Activated CD8-positive, alpha-beta T cell treated with anti-CD3 and anti-CD28 coated beads, Interleukin-2, amount 10 ng/mL, durations not matched to agents 7 days and 5 days (primary cell): ENCODE measurements at regions not wholly inside any gene's neighbourhood (a gene's known extent, or its start where the extent isn't known, plus 50 kb on each side); places are given as distances from the start of the nearest gene placed in this dataset.
"Not testable (repeated sequence)": the region's sequence is repeated elsewhere in the genome, so short reads cannot be mapped to it uniquely, and the experiment has no call there.

ENCODE experiments used
- ATAC-seq: fragments of 150-1000 bp; cut with Tn5 transposase; one replicate; pipeline ENCODE4 v1.10.0; 2021; ENCODE audit warnings: moderate library complexity
- CTCF ChIA-PET: fragments of 350-600 bp; sonication (Branson Sonifier 250); formaldehyde crosslinking; loops from one replicate; lab custom pipeline; 2021; ENCODE audit warnings: antibody characterized with exemption; lab: Charles Lee
- POLR2A ChIA-PET: fragments of 350-600 bp; sonication (Branson Sonifier 250); formaldehyde crosslinking; loops from one replicate; lab custom pipeline; 2021; ENCODE audit warnings: antibody characterized with exemption; lab: Charles Lee
- DNase-seq: peaks from one replicate; pipeline ENCODE4 v3.0.0-alpha.2; 2020
- H3K27ac Mint-ChIP-seq: one replicate; pipeline ENCODE4 v1.8.0; 2021; ENCODE audit warnings: mild to moderate bottlenecking, mixed read lengths
- H3K27me3 Mint-ChIP-seq: one replicate; pipeline ENCODE4 v1.8.0; 2021; ENCODE audit warnings: low read depth, mixed read lengths
- H3K36me3 Mint-ChIP-seq: one replicate; pipeline ENCODE4 v1.8.0; 2021; ENCODE audit warnings: low read depth, mixed read lengths
- H3K4me1 Mint-ChIP-seq: one replicate; pipeline ENCODE4 v1.8.0; 2021; ENCODE audit warnings: low read depth, mixed read lengths
- H3K4me3 Mint-ChIP-seq: one replicate; pipeline ENCODE4 v1.8.0; 2021; ENCODE audit warnings: mild to moderate bottlenecking, mixed read lengths
- H3K9me3 Mint-ChIP-seq: one replicate; pipeline ENCODE4 v1.8.0; 2022; ENCODE audit warnings: mixed read lengths; ENCODE audit not compliant: insufficient read depth

- DNase-seq: no peak
- Mint-ChIP-seq H3K27ac (no peak overlapping the region), H3K4me3 (no peak overlapping the region), H3K4me1 (peaks cover 1% of the 10 kb centered on the region), H3K27me3 (no peaks in the 10 kb centered on the region), H3K36me3 (no peaks in the 10 kb centered on the region), H3K9me3 (no peaks in the 10 kb centered on the region)
- ChIA-PET POLR2A (no interaction called here), CTCF (interaction anchor here (0.8 kb wide), 1 partner anchor 10 kb away, joined by 3 read pairs; no protein-coding TSS in a partner anchor)
- no peak for ATAC-seq
Observed at GRCh38 chr10:45514291-45515270, 140.6 kb downstream of the ALOX5 start.

- no peak for DNase-seq
- ATAC-seq: no peak
- Mint-ChIP-seq H3K9me3 (no peaks in the 10 kb centered on the region), H3K27me3 (no peaks in the 10 kb centered on the region), H3K27ac (no peak overlapping the region), H3K36me3 (no peaks in the 10 kb centered on the region), H3K4me1 (peaks cover 1% of the 10 kb centered on the region), H3K4me3 (no peak overlapping the region)
- POLR2A ChIA-PET: no interaction called here
- CTCF ChIA-PET: no interaction called here
Observed at GRCh38 chr10:45513551-45513950, 139.5 kb downstream of the ALOX5 start.

DNA sequence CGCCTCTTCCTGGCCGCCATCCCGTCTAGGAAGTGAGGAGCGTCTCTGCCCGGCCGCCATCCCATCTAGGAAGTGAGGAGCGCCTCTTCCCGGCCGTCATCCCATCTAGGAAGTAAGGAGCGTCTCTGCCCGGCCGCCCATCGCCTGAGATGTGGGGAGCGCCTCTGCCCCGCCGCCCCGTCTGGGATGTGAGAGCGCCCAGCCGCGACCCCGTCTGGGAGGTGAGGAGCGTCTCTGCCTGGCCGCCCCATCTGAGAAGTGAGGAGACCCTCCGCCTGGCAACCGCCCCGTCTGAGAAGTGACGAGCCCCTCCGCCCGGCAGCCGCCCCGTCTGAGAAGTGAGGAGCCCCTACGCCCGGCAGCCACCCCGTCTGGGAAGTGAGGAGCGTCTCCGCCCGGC lies 137.9 kb downstream of the ALOX5 start:
- H3K4me1 Mint-ChIP-seq, H3K4me3 Mint-ChIP-seq, H3K27me3 Mint-ChIP-seq, ATAC-seq, DNase-seq, H3K27ac Mint-ChIP-seq, POLR2A ChIA-PET, CTCF ChIA-PET, H3K9me3 Mint-ChIP-seq, H3K36me3 Mint-ChIP-seq: not testable (repeated sequence)

- no peak for DNase-seq
- Mint-ChIP-seq H3K27me3 (no peaks in the 10 kb centered on the region), H3K27ac (no peak overlapping the region), H3K9me3 (no peaks in the 10 kb centered on the region), H3K4me3 (no peak overlapping the region), H3K36me3 (no peaks in the 10 kb centered on the region), H3K4me1 (no peaks in the 10 kb centered on the region)
- ChIA-PET POLR2A (no interaction called here), CTCF (no interaction called here)
- ATAC-seq: no peak
Observed at GRCh38 chr10:45509491-45509890, 135.5 kb downstream of the ALOX5 start.

DNA sequence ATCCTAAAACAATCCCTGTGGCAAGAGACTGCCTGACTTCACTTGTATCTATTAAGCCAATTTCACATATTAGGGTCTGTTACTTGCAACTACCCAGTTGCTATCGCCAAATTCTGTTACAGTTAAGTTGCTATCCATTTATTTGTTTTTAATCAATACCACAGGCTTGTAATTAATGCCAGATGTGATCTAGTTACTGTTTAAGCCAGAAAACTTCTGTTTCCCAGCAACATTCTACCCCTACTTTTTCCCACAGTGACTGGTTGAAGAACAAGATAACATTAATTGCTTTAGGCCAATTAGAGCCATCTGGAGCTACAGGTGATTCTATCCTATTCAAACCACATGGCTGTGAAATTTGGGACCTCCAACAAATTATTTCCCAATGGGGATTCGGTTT lies 131.3 kb downstream of the ALOX5 start:
- no peaks in the 10 kb centered on the region for H3K4me1 Mint-ChIP-seq
- no peak overlapping the region for H3K4me3 Mint-ChIP-seq
- ChIA-PET POLR2A (no interaction called here), CTCF (no interaction called here)
- H3K36me3 Mint-ChIP-seq: peaks cover 3% of the 10 kb centered on the region
- DNase-seq: no peak
- no peak overlapping the region for H3K27ac Mint-ChIP-seq
- peaks cover 3% of the 10 kb centered on the region for H3K9me3 Mint-ChIP-seq
- H3K27me3 Mint-ChIP-seq: no peaks in the 10 kb centered on the region
- ATAC-seq: no peak

DNA sequence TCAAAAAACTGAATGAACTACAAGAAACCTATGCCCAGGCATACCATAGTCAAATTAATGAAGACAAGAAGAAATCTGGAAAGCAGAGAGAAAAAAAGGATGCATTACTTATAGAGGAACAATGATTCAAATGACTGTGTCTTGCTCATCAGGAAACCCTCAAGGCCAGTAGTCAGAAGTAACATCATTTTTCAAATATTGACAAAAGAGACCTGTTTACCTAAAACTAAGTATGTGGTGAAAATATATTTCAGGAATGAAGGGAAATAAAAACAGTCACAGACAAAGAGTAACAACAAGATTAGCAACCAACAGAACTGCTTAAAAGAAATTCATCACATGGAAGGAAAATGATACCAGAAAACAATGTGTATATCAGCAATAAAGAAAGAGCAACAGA lies 128.4 kb downstream of the ALOX5 start:
- Mint-ChIP-seq H3K9me3 (peaks cover 11% of the 10 kb centered on the region), H3K36me3 (peaks cover 4% of the 10 kb centered on the region), H3K4me1 (no peaks in the 10 kb centered on the region), H3K27me3 (no peaks in the 10 kb centered on the region), H3K4me3 (no peak overlapping the region), H3K27ac (no peak overlapping the region)
- no peak for DNase-seq
- ATAC-seq: no peak
- ChIA-PET CTCF (no interaction called here), POLR2A (no interaction called here)

DNA sequence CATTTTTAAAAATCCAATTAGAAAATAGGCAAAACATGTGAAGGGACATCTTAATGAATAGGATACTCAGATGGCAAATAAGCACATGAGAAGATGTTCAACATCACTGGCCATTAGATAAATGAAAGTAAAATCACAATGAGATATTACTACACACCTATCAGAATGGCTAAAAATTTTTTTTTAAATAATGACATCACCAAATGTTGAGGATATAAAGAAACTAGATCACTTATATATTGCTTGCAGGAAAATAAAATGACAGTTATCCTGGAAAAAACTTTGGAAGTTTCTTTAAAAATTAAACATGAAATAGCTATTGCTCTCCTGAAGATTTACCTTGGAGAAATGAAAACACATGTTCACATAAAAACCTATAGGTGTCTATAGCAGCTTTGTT lies 127.8 kb downstream of the ALOX5 start:
- DNase-seq (no peak), ATAC-seq (no peak)
- Mint-ChIP-seq H3K9me3 (peaks cover 15% of the 10 kb centered on the region), H3K27ac (no peak overlapping the region), H3K27me3 (no peaks in the 10 kb centered on the region), H3K36me3 (peaks cover 7% of the 10 kb centered on the region), H3K4me1 (no peaks in the 10 kb centered on the region), H3K4me3 (no peak overlapping the region)
- CTCF ChIA-PET: no interaction called here
- POLR2A ChIA-PET: no interaction called here

- ChIA-PET POLR2A (no interaction called here), CTCF (no interaction called here)
- DNase-seq: no peak
- Mint-ChIP-seq H3K4me3 (no peak overlapping the region), H3K9me3 (peaks cover 17% of the 10 kb centered on the region), H3K4me1 (peaks cover under 1% of the 10 kb centered on the region), H3K27ac (no peak overlapping the region), H3K36me3 (peaks cover 10% of the 10 kb centered on the region), H3K27me3 (no peaks in the 10 kb centered on the region)
- no peak for ATAC-seq
Observed at GRCh38 chr10:45500798-45501197, 126.8 kb downstream of the ALOX5 start.

DNA sequence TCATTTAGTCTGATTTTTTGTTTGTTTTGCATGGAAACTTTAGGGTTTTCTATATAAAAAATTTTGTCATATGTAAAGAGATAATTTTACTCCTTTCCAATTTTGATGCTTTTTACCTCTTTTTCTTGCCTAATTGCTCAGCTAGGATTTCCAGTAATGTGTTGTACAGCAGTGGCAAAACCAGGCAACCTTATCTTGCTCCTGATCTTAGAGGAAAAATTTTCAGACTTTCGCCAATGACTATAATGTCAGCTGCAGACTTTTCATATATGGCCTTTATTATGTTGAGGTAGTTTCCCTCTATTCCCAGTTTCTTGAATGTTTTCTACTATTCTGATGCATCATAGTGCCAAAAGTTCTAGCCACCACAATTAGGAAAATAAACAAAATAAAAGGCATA lies 126.3 kb downstream of the ALOX5 start:
- DNase-seq (no peak), ATAC-seq (no peak)
- H3K9me3 Mint-ChIP-seq: peaks cover 22% of the 10 kb centered on the region
- H3K4me3 Mint-ChIP-seq: no peak overlapping the region
- peaks cover 6% of the 10 kb centered on the region for H3K4me1 Mint-ChIP-seq
- no peak overlapping the region for H3K27ac Mint-ChIP-seq
- ChIA-PET POLR2A (no interaction called here), CTCF (no interaction called here)
- no peaks in the 10 kb centered on the region for H3K27me3 Mint-ChIP-seq
- H3K36me3 Mint-ChIP-seq: peaks cover 14% of the 10 kb centered on the region

- Mint-ChIP-seq H3K27me3 (no peaks in the 10 kb centered on the region), H3K27ac (no peak overlapping the region), H3K4me3 (no peak overlapping the region), H3K36me3 (peaks cover 18% of the 10 kb centered on the region), H3K4me1 (peaks cover 7% of the 10 kb centered on the region), H3K9me3 (peaks cover 21% of the 10 kb centered on the region)
- CTCF ChIA-PET: interaction anchor here (1.1 kb wide), 1 partner anchor 30 kb away, joined by 3 read pairs; no protein-coding TSS in a partner anchor
- DNase-seq (no peak), ATAC-seq (no peak)
- POLR2A ChIA-PET: no interaction called here
Observed at GRCh38 chr10:45495438-45496152, 121.6 kb downstream of the ALOX5 start.
